ENCODE measurements at regions not wholly inside any gene's neighbourhood (a gene's known extent, or its start where the extent isn't known, plus 50 kb on each side); places are given as distances from the start of the nearest gene placed in this dataset.
"Not testable (repeated sequence)": the region's sequence is repeated elsewhere in the genome, so short reads cannot be mapped to it uniquely, and the experiment has no call there.

DNA sequence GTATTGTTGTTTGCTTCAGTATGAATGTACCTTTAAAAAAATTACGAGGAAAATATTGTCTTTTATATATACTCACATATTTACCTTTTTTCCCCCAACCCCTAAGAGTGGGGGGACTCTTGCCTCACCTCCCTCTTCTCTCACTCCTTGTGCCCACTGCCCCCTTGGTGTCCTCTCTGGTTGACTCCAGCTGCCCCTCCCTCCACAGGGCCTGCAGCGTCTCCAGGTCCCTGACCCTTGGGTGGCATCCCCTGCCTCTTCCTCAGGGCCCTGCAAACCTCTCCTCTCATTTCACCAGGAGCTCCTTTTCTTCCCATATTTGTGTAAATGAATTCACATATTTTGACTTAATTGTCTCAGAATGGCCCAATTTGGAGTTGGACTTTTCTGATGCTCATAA is 184.3 kb upstream of the GOLGA6L22 start:
- FAIRE-seq; DNase-seq (ENCODE audit: insufficient read length): not testable (repeated sequence)

DNA sequence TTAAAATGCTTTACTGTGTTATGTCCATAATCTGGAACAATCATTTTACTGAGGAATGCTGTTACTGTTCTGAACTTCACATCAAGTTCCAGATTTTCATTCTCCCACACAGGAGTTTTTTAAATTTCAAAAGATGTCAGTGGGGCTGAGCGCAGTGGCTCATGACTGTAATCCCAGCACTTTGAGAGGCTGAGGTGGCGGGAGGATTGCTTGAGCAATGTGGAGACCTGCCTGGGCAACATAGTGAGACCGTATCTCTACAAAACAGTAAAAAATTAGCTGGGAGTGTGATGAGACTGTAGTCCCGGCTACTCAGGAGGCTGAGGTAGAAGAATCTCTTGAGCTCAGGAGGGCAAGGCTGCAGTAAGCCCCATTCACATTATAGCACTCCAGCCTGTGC is 177.9 kb upstream of the GOLGA6L22 start:
- DNase-seq (ENCODE audit: insufficient read length); FAIRE-seq: not testable (repeated sequence)

- peak; percentile 78 for FAIRE-seq
- DNase-seq (ENCODE audit: insufficient read length), result not testable (repeated sequence)
Measured at GRCh38 chr15:22282794-22283533, 175.7 kb upstream of the GOLGA6L22 start.

- DNase-seq (ENCODE audit: insufficient read length), result not testable (repeated sequence)
Measured at GRCh38 chr15:22284795-22285420, 173.8 kb upstream of the GOLGA6L22 start.

GRCh38 chr15:22291054-22291453 is 167.6 kb upstream of the GOLGA6L22 start:
- FAIRE-seq, result not testable (repeated sequence)

More at GRCh38 chr15:22284795-22285420, 173.8 kb upstream of the GOLGA6L22 start:
- FAIRE-seq, result not testable (repeated sequence)

GRCh38 chr15:22303112-22303511 is 155.6 kb upstream of the GOLGA6L22 start:
- not testable (repeated sequence) for DNase-seq (ENCODE audit: insufficient read length); FAIRE-seq

More at GRCh38 chr15:22291054-22291453, 167.6 kb upstream of the GOLGA6L22 start:
- not testable (repeated sequence) for DNase-seq (ENCODE audit: insufficient read length)

Data from GM12892 (cell line).